ENCODE measurements at regions not wholly inside any gene's neighbourhood (a gene's known extent, or its start where the extent isn't known, plus 50 kb on each side); places are given as distances from the start of the nearest gene placed in this dataset.

GRCh38 chr15:31975830-31976229, 54.5 kb upstream of the CHRNA7 start:
- H3K27ac ChIP-seq (ENCODE audit: extremely low read length, insufficient read depth, low read length), result no peak overlapping the region
- H3K9ac ChIP-seq (ENCODE audit: insufficient read depth, low read depth, low read length), result no peak overlapping the region
- no peaks in the 10 kb centered on the region for H3K79me2 ChIP-seq (ENCODE audit: insufficient read depth, low read length)
- no peak overlapping the region for H2AFZ ChIP-seq (ENCODE audit: low read length)
- H3K27me3 ChIP-seq (ENCODE audit: control insufficient read depth in 1 of 2, insufficient read depth in 2 of 2, low read length in 2 of 2), result peaks cover 0 to 2% of the 10 kb centered on the region in 2 experiments; a peak in 1 of 5 replicates
- intact Hi-C loops (cut with micrococcal nuclease; ENCODE audit: unreplicated experiment) (loop anchor here (5.0 kb wide), 1 partner anchor 404 kb away; no protein-coding TSS in a partner anchor), in situ Hi-C loops (cut with HindIII; ENCODE audit: extremely low pct_ligation_motif_present, low pct_unique_long_range_greater_than_20kb) (no loop called here)
- no peak overlapping the region for H3K4me2 ChIP-seq (ENCODE audit: low read depth, low read length)
- no peaks in the 10 kb centered on the region for H4K20me1 ChIP-seq (ENCODE audit: insufficient read depth, low read length)
- no peaks in the 10 kb centered on the region for H3K9me3 ChIP-seq (ENCODE audit: low read length)
- ChIA-PET CTCF (ENCODE audit: low intra/inter-chr PET ratio, low total read pairs) (no interaction called here), POLR2A (no interaction called here)
- 19% methylated on average over 4 of the region's 9 CpGs for WGBS (ENCODE audit: low lambda C conversion rate)
- no peaks in the 10 kb centered on the region for H3K4me1 ChIP-seq (ENCODE audit: insufficient read depth, low read length)
- BruUV-seq (replicated peaks), result no TSS peak
- DNase-seq (ENCODE audit: low spot score) (no peak), FAIRE-seq (no peak), ATAC-seq (peak; percentile 23)
- H3K36me3 ChIP-seq (replicated peaks in 1 of 2; ENCODE audit: control insufficient read depth in 1 of 2, insufficient read depth in 2 of 2, low read length in 2 of 2), result no peaks in the 10 kb centered on the region
- H3K4me3 ChIP-seq (replicated peaks in 1 of 3; ENCODE audit: insufficient read depth in 1 of 3, low read depth in 2 of 3, low read length in 3 of 3), result no peak overlapping the region
- TF ChIP-seq RCOR2 (CRISPR knock-in tag; IDR thresholded peaks at IDR 0.05) (no peak), NFYC (CRISPR knock-in tag; IDR thresholded peaks at IDR 0.05) (no peak), ZNF496 (CRISPR knock-in tag; IDR thresholded peaks at IDR 0.05; ENCODE audit: insufficient replicate concordance) (no peak), SNAPC5 (CRISPR knock-in tag; IDR thresholded peaks at IDR 0.05; ENCODE audit: borderline replicate concordance) (no peak), IRX3 (CRISPR knock-in tag; IDR thresholded peaks at IDR 0.05; ENCODE audit: borderline replicate concordance, low read depth) (no peak), SOX13 (IDR thresholded peaks at IDR 0.05) (no peak), SOX13 (CRISPR knock-in tag; conservative IDR thresholded peaks at IDR 0.05 in 1 of 2, IDR thresholded peaks at IDR 0.05 in 1 of 2) (no peak), NR2C2 (CRISPR knock-in tag; IDR thresholded peaks at IDR 0.05; ENCODE audit: borderline replicate concordance) (no peak), NFE2L1 (CRISPR knock-in tag; IDR thresholded peaks at IDR 0.05; ENCODE audit: borderline replicate concordance) (no peak)
- TF ChIP-seq, protein P1, sequence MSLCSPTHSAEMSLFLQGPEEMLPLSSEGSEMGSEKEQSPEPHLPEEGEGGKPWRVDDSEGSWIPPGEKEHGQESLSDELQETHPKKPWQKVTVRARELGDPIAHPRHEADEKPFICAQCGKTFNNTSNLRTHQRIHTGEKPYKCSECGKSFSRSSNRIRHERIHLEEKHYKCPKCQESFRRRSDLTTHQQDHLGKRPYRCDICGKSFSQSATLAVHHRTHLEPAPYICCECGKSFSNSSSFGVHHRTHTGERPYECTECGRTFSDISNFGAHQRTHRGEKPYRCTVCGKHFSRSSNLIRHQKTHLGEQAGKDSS (CRISPR knock-in tag; IDR thresholded peaks at IDR 0.05; ENCODE audit: borderline replicate concordance, low read depth), result no peak

All from HepG2 (cell line).